A549 (cell line): ENCODE measurements at regions not wholly inside any gene's neighbourhood (a gene's known extent, or its start where the extent isn't known, plus 50 kb on each side); places are given as distances from the start of the nearest gene placed in this dataset.

Experiments
- BHLHE40 ChIP-seq: IDR thresholded peaks from 2 replicates; pipeline ENCODE4 v1.6.1; 2012; ENCODE audit warnings: low read depth, low read length, inconsistent platforms
- CBX2 ChIP-seq: fragments of 200-600 bp; sonication (generic); IDR thresholded peaks from 2 replicates; pipeline ENCODE4 v1.6.1; 2016; ENCODE audit warnings: low read depth, mild to moderate bottlenecking, borderline replicate concordance
- GATA3 ChIP-seq: IDR thresholded peaks from 2 replicates; pipeline ENCODE4 v1.6.1; 2012; ENCODE audit warnings: borderline replicate concordance
- KDM1A ChIP-seq: fragments of 200-600 bp; sonication (generic); IDR thresholded peaks from 2 replicates; pipeline ENCODE4 v1.6.1; 2016; ENCODE audit warnings: low read depth, mild to moderate bottlenecking
- NPAS2 ChIP-seq: fragments of 250-450 bp; sonication (Bioruptor Pico); IDR thresholded peaks from 2 replicates; pipeline ENCODE4 v1.8.0; 2022; ENCODE audit warnings: mild to moderate bottlenecking, moderate library complexity, borderline replicate concordance
- RFX5 ChIP-seq: fragments of 450-650 bp; IDR thresholded peaks from 2 replicates; pipeline ENCODE4 v1.7.1; 2014; ENCODE audit warnings: antibody characterized with exemption, mild to moderate bottlenecking, moderate library complexity
- SREBF2 ChIP-seq: fragments of 450-650 bp; IDR thresholded peaks from 2 replicates; pipeline ENCODE4 v1.6.1; 2014; ENCODE audit warnings: mild to moderate bottlenecking, moderate library complexity
- USF2 ChIP-seq: fragments of 450-650 bp; IDR thresholded peaks from 2 replicates; pipeline ENCODE4 v1.6.1; 2014; ENCODE audit warnings: antibody characterized with exemption
- ZFP36 ChIP-seq: fragments of 450-650 bp; IDR thresholded peaks from 2 replicates; pipeline ENCODE4 v1.6.1; 2014; ENCODE audit warnings: borderline replicate concordance; ENCODE audit not compliant: partially characterized antibody
- ZSCAN20 ChIP-seq: fragments of 250-450 bp; sonication (Bioruptor Pico); IDR thresholded peaks from 2 replicates; pipeline ENCODE4 v1.8.0; 2022; ENCODE audit warnings: mild to moderate bottlenecking, moderate library complexity
- TF ChIP-seq, protein P1 (sequence below): fragments of >200 bp; sonication (Bioruptor Twin); formaldehyde crosslinking; IDR thresholded peaks from 3 replicates; pipeline ENCODE4 v1.5.1; 2016

GRCh38 chr5:167725741-167726140 lies 565.7 kb upstream of the WWC1 start:
- TF ChIP-seq RFX5 (no peak), ZSCAN20 (CRISPR knock-in tag) (no peak), USF2 (no peak), CBX2 (no peak), KDM1A (no peak), GATA3 (no peak), BHLHE40 (no peak), ZFP36 (no peak), SREBF2 (no peak), NPAS2 (CRISPR knock-in tag) (no peak)
- TF ChIP-seq, protein P1, sequence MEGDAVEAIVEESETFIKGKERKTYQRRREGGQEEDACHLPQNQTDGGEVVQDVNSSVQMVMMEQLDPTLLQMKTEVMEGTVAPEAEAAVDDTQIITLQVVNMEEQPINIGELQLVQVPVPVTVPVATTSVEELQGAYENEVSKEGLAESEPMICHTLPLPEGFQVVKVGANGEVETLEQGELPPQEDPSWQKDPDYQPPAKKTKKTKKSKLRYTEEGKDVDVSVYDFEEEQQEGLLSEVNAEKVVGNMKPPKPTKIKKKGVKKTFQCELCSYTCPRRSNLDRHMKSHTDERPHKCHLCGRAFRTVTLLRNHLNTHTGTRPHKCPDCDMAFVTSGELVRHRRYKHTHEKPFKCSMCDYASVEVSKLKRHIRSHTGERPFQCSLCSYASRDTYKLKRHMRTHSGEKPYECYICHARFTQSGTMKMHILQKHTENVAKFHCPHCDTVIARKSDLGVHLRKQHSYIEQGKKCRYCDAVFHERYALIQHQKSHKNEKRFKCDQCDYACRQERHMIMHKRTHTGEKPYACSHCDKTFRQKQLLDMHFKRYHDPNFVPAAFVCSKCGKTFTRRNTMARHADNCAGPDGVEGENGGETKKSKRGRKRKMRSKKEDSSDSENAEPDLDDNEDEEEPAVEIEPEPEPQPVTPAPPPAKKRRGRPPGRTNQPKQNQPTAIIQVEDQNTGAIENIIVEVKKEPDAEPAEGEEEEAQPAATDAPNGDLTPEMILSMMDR, result no peak
